GM12878 (cell line): ENCODE measurements at regions not wholly inside any gene's neighbourhood (a gene's known extent, or its start where the extent isn't known, plus 50 kb on each side); places are given as distances from the start of the nearest gene placed in this dataset.

Source experiments
- SREBF1 ChIP-seq: IDR thresholded peaks from 2 replicates; pipeline ENCODE4 v1.6.1; 2012; ENCODE audit warnings: mild to moderate bottlenecking, low read length
- TF ChIP-seq, protein P1 (sequence below), 3 experiments: IDR thresholded peaks in 2 of 3; conservative IDR thresholded peaks in 1 of 3; 2 replicates each; pipeline ENCODE4 v1.5.1; 2011; ENCODE audit warnings: low read depth in 3 of 3, low read length in 3 of 3, mild to moderate bottlenecking in 3 of 3, control low read depth in 2 of 3, moderate library complexity in 2 of 3, inconsistent platforms in 1 of 3, mixed read lengths in 1 of 3; ENCODE audit not compliant: control insufficient read depth in 2 of 3, insufficient read depth in 1 of 3; ENCODE audit errors: extremely low read depth in 1 of 3

DNA sequence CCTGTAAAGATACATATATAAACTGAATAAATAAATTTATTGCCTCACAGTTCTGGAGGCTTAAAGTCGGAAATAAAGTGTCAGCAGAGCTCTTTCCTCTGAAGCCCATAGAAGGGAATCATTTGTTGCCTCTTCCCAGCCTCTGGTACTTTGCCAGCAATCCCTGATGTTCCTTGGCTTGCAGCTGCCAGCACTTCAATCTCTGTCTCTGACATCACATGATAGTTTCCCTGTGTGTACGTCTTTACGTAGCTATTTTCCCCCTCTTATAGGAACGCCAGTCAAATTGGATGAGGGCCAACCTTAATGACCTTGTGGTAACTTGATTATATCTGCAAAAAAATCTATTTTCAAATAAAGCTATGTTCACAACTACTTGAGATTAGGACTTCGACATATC lies 250.9 kb downstream of the LIG4 start:
- no peak for TF ChIP-seq SREBF1
- TF ChIP-seq, protein P1, sequence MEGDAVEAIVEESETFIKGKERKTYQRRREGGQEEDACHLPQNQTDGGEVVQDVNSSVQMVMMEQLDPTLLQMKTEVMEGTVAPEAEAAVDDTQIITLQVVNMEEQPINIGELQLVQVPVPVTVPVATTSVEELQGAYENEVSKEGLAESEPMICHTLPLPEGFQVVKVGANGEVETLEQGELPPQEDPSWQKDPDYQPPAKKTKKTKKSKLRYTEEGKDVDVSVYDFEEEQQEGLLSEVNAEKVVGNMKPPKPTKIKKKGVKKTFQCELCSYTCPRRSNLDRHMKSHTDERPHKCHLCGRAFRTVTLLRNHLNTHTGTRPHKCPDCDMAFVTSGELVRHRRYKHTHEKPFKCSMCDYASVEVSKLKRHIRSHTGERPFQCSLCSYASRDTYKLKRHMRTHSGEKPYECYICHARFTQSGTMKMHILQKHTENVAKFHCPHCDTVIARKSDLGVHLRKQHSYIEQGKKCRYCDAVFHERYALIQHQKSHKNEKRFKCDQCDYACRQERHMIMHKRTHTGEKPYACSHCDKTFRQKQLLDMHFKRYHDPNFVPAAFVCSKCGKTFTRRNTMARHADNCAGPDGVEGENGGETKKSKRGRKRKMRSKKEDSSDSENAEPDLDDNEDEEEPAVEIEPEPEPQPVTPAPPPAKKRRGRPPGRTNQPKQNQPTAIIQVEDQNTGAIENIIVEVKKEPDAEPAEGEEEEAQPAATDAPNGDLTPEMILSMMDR (IDR thresholded peaks at IDR 0.05 in 2 of 3, conservative IDR thresholded peaks at IDR 0.05 in 1 of 3; ENCODE audit: control insufficient read depth in 2 of 3, extremely low read depth in 1 of 3, insufficient read depth in 1 of 3, low read depth in 3 of 3, low read length in 3 of 3) = no peak
